ENCODE measurements at regions not wholly inside any gene's neighbourhood (a gene's known extent, or its start where the extent isn't known, plus 50 kb on each side); places are given as distances from the start of the nearest gene placed in this dataset.

DNA sequence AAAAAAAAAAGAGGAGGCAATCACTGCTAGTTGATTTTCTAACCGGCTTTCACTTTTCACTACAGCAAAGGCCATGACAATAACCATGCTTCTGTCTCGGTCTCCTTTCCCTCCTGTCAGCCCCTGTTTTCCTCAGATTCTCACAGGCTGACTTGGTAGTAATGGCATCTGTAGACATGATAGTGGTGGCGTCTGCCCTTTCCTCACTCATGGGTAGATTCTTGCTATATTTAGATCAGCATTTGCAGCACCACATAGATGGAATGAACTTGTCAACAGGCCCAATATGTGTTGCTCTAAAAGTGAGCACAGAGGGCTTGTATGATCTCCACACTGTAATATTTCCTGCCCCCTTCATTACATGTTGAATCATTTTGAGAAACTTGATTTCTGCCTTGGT lies 120.3 kb upstream of the FTMT start:
- intact Hi-C loops (cut with DNase I; ENCODE audit: low total_unique reads) = no loop called here
- 54 to 74% methylated on average over 3 of the region's 3 CpGs for WGBS, 2 donors
- no peak for DNase-seq (ENCODE audit: low spot score in 2 of 2)
- no peak for TF ChIP-seq POLR2A (IDR thresholded peaks at IDR 0.05)
- TF ChIP-seq, protein P1, sequence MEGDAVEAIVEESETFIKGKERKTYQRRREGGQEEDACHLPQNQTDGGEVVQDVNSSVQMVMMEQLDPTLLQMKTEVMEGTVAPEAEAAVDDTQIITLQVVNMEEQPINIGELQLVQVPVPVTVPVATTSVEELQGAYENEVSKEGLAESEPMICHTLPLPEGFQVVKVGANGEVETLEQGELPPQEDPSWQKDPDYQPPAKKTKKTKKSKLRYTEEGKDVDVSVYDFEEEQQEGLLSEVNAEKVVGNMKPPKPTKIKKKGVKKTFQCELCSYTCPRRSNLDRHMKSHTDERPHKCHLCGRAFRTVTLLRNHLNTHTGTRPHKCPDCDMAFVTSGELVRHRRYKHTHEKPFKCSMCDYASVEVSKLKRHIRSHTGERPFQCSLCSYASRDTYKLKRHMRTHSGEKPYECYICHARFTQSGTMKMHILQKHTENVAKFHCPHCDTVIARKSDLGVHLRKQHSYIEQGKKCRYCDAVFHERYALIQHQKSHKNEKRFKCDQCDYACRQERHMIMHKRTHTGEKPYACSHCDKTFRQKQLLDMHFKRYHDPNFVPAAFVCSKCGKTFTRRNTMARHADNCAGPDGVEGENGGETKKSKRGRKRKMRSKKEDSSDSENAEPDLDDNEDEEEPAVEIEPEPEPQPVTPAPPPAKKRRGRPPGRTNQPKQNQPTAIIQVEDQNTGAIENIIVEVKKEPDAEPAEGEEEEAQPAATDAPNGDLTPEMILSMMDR (IDR thresholded peaks at IDR 0.05) = no peak
- no peak overlapping the region for H3K4me3 ChIP-seq (ENCODE audit: low read depth, poor library complexity, severe bottlenecking)

DNA sequence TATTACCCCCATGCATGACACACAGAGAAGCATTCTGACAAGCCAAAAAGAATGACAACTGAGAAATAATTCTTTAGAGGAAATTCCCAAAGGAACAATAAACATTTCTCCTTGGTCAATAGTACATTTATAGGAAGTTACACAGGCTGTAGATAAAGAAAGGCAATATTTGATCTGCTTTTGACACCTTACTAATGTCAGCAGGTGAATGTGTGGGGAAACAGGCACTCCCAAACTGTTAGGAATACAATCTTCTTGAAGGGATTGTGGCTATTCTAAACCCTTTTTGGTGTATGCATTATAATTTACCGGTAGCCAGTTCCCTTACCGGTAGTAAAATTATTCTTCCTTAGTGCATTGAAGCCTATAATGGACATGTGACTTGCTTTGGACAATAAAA lies 116.1 kb upstream of the FTMT start:
- intact Hi-C loops (cut with DNase I; ENCODE audit: low total_unique reads) = no loop called here
- no peak for TF ChIP-seq POLR2A (IDR thresholded peaks at IDR 0.05)
- TF ChIP-seq, protein P1 (IDR thresholded peaks at IDR 0.05) = no peak
- 93 to 94% methylated on average over 2 of the region's 2 CpGs for WGBS, 2 donors

DNA sequence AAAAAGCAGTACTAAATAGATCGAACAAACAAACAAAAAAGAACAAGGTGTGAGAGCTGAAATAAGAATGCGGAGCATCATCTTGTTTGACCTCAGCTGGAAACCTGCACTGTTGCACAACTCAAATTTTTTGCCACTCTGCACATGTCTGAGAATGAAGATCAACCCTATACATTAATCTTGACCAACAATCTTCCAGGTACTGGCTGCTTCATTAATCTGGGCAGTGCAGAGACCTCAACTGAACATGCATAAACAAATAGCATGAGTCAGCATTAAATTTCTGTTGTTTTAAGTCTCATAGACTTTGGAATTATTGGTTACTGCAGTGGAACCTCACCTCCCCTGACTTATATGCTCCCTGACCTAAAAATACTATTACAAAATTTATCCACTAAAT lies 114.6 kb upstream of the FTMT start:
- intact Hi-C loops (cut with DNase I; ENCODE audit: low total_unique reads) = no loop called here
- no peak for TF ChIP-seq POLR2A (IDR thresholded peaks at IDR 0.05)
- TF ChIP-seq, protein P1 (IDR thresholded peaks at IDR 0.05) = no peak
- H3K4me3 ChIP-seq (ENCODE audit: low read depth, poor library complexity, severe bottlenecking) = no peak overlapping the region
- WGBS, 2 donors = 91 to 95% methylated on average over 2 of the region's 2 CpGs
- DNase-seq (ENCODE audit: low spot score in 2 of 2) = no peak

More for the DNA sequence above, 116.1 kb upstream of the FTMT start:
- DNase-seq (ENCODE audit: low spot score in 2 of 2) = no peak
- H3K4me3 ChIP-seq (ENCODE audit: low read depth, poor library complexity, severe bottlenecking) = no peak overlapping the region

DNA sequence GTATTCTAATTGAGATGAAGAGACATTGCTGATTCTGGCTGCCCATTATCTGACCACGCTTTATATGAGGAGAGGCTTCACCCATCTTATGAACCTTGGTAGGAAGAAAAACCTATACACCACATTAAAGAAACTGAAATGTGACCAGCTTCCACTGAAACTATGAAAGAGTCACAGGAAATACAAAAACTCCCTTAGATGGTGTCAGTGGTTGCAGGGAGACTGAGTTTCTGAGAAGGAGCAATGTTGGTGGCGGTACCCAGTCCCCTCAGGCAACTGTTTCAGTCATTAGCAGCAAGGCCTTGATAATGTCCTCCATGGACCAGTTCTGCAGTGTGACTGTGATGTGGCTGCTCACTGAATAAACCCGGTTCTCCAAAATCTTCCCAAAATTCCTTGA lies 110.5 kb upstream of the FTMT start:
- no peak overlapping the region for H3K4me3 ChIP-seq (ENCODE audit: low read depth, poor library complexity, severe bottlenecking)

DNA sequence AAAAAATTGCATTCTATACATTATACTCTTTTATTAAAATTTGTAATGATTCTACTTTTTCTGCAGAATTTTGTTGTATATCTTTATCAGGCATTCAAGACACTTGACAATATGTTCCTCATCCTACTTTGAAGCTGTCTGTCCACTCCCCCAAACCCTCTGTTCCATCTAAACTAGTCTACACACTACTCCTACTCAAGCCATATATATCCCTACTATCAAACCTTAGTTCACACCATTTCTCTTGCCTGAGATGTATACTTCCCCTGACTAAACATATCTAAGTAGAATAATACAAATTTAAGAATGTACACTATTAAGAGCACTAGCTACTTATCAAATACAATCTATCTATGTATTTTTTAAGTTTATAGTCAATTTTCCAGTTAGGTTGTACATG lies 107.1 kb upstream of the FTMT start:
- intact Hi-C loops (cut with DNase I; ENCODE audit: low total_unique reads) = no loop called here
- H3K4me3 ChIP-seq (ENCODE audit: low read depth, poor library complexity, severe bottlenecking) = no peak overlapping the region
- DNase-seq (ENCODE audit: low spot score in 2 of 2) = no peak
- TF ChIP-seq, protein P1 (IDR thresholded peaks at IDR 0.05) = no peak
- TF ChIP-seq POLR2A (IDR thresholded peaks at IDR 0.05) = no peak

More for the DNA sequence above, 110.5 kb upstream of the FTMT start:
- no peak for DNase-seq (ENCODE audit: low spot score in 2 of 2)
- TF ChIP-seq POLR2A (IDR thresholded peaks at IDR 0.05) = no peak
- intact Hi-C loops (cut with DNase I; ENCODE audit: low total_unique reads) = no loop called here
- 84 to 92% methylated on average over 3 of the region's 3 CpGs for WGBS, 2 donors

DNA sequence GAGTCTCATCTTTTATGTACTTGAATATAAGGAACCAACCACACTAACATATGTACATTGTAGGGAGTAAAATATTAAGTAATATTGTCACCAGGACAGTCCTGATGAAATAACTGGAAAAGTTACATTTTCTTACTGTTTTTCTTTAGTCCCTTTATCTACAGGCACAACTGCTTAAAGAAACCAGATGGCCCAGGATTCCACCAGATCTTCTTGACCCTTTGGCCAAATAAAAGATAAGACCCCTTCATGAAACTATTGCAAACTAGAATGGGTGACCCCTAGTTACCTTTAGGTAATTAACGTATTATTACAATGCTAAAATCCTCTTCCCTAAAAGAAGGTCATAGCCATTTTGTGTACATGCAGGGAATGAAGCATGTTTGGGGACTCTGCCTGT lies 106.3 kb upstream of the FTMT start:
- 77 to 96% methylated on average over 1 of the region's 1 CpG for WGBS, 2 donors
- TF ChIP-seq, protein P1 (IDR thresholded peaks at IDR 0.05) = no peak
- TF ChIP-seq POLR2A (IDR thresholded peaks at IDR 0.05) = no peak
- intact Hi-C loops (cut with DNase I; ENCODE audit: low total_unique reads) = no loop called here
- DNase-seq (ENCODE audit: low spot score in 2 of 2) = no peak
- no peak overlapping the region for H3K4me3 ChIP-seq (ENCODE audit: low read depth, poor library complexity, severe bottlenecking)

Measured in lower leg skin (tissue), 4 donors.